Left ventricle myocardium inferior (tissue), 1 donor: ENCODE measurements at regions not wholly inside any gene's neighbourhood (a gene's known extent, or its start where the extent isn't known, plus 50 kb on each side); places are given as distances from the start of the nearest gene placed in this dataset.

Source experiments
- DNase-seq: peaks from one replicate; pipeline ENCODE4 v3.0.0-alpha.2; 2020
- H3K27ac ChIP-seq: fragments of 200-600 bp; replicated peaks from 2 replicates; pipeline ENCODE4 v1.8.0; 2021
- H3K27me3 ChIP-seq: fragments of 200-600 bp; 2 replicates; pipeline ENCODE4 v1.8.0; 2021; ENCODE audit warnings: low read depth
- H3K36me3 ChIP-seq: fragments of 200-600 bp; 2 replicates; pipeline ENCODE4 v1.8.0; 2021
- H3K4me1 ChIP-seq: fragments of 200-600 bp; 2 replicates; pipeline ENCODE4 v1.8.0; 2021
- H3K4me3 ChIP-seq: fragments of 200-600 bp; 2 replicates; pipeline ENCODE4 v1.8.0; 2021; ENCODE audit warnings: mild to moderate bottlenecking, moderate library complexity
- H3K9me3 ChIP-seq: fragments of 200-600 bp; replicated peaks from 2 replicates; pipeline ENCODE4 v1.8.0; 2021
- intact Hi-C: fragments of 100-400 bp; cut with micrococcal nuclease; formaldehyde crosslinking; loops from one replicate; pipeline ENCODE4 v1.11.0; 2022
- TF ChIP-seq, protein P1 (sequence below): fragments of 200-600 bp; IDR thresholded peaks from 2 replicates; pipeline ENCODE4 v1.8.0; 2021; ENCODE audit warnings: antibody characterized with exemption, mild to moderate bottlenecking, borderline replicate concordance
- donor health status: DM: no; HTN: yes; CAD: no; lungs with severe emphysema.

DNA sequence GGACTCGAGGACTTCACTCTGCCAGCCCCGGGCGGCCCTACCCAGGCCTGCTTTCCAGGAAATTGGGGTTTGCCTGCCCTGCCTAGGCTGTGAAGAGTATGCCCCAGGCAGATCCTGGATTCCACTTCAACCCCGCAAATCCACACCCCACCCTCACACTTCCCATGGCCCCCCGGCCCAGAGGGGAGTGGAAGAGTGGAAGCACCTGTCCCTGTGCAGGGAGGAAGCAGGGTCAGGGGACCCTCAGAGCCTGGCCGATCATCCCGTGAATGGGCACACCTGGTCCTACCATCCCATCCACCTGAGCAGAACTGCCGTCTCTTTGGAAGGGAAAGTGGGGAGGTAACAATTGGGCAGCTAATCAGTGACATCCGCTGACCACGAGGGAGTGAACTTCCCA, 245.2 kb downstream of the EIPR1 start:
- DNase-seq = no peak
- Histone ChIP-seq H3K9me3 (peaks cover 11% of the 10 kb centered on the region), H3K27me3 (peaks cover 50% of the 10 kb centered on the region), H3K36me3 (no peaks in the 10 kb centered on the region), H3K4me3 (no peak overlapping the region), H3K27ac (no peak overlapping the region), H3K4me1 (peaks cover 6% of the 10 kb centered on the region)
- TF ChIP-seq, protein P1, sequence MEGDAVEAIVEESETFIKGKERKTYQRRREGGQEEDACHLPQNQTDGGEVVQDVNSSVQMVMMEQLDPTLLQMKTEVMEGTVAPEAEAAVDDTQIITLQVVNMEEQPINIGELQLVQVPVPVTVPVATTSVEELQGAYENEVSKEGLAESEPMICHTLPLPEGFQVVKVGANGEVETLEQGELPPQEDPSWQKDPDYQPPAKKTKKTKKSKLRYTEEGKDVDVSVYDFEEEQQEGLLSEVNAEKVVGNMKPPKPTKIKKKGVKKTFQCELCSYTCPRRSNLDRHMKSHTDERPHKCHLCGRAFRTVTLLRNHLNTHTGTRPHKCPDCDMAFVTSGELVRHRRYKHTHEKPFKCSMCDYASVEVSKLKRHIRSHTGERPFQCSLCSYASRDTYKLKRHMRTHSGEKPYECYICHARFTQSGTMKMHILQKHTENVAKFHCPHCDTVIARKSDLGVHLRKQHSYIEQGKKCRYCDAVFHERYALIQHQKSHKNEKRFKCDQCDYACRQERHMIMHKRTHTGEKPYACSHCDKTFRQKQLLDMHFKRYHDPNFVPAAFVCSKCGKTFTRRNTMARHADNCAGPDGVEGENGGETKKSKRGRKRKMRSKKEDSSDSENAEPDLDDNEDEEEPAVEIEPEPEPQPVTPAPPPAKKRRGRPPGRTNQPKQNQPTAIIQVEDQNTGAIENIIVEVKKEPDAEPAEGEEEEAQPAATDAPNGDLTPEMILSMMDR = no peak
- intact Hi-C loops = no loop called here

DNA sequence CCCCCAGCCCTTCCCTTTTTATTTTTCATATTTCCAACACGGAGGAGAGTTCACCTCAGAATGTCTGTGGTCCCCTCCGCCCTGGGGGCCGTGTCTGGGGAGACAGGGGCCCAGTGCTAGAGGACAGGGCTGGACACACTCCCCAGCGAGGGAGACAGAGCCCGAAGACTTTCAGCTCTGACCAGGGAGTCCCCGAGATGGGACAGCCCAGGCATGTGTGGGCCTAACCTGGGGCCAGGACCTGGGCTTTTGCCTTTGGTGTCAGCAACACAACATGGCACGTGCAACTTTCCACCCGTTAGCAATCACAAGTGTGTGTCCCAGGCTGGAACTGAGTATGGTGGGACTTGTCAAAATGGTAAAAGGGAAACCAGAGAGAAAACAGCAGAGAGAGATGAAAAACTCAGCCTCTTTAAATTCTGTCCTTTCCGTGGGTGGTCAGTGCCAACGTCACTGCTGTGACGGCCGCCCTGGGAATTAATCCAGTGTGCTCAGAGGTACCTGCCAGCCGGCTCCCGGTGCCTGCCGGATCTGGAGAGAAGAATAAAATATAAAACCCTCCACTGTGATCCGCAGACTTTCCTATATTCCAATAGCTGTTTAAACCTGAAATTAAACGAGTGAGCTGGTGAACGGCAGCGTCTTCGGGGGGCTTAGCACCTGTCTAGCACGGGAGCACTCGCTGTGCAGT, 245.8 kb downstream of the EIPR1 start:
- DNase-seq = no peak
- TF ChIP-seq, protein P1 = no peak
- H3K27me3 ChIP-seq = peaks cover 50% of the 10 kb centered on the region
- H3K4me3 ChIP-seq = no peak overlapping the region
- H3K4me1 ChIP-seq = peaks cover 12% of the 10 kb centered on the region
- peaks cover 11% of the 10 kb centered on the region for H3K9me3 ChIP-seq
- H3K27ac ChIP-seq = no peak overlapping the region
- H3K36me3 ChIP-seq = no peaks in the 10 kb centered on the region
- intact Hi-C loops = no loop called here

DNA sequence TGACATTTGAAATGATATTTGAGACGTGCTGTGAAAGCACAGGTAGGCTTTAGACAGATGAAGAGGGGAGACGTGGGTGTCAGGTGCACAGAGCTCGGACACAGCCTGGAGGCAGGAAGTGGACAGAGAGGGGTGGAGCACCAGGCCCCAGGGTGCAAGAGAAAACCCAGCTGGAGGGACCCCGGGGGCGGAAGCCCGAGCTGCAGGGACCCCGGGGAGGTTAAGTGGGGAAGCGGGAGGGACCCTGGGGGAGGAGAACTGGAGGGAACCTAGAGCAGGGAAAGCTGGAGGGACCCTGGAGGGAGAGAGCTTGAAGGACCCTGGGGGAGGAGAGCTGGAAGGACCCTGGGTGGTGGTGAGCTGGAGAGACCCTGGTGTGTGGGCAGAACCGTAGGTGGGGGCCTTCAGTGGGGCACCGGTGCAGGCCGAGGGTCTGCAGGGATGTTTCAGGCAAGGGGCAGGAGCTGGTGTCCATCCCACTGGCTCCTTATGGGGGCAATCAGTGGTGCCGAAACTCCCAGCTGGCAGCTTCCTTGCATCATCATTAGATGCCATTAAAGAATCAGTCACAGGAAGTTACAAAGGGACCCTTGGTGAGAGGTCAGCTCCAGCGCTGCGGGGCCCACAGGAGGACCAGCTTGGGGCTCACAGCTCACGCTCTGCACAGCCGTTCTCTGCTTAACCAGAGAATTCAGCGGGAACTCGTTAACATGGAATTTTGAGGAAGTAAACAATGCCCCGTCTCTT, 246.6 kb downstream of the EIPR1 start:
- no peak overlapping the region for H3K4me3 ChIP-seq
- TF ChIP-seq, protein P1 = no peak
- DNase-seq = no peak
- intact Hi-C loops = no loop called here
- H3K4me1 ChIP-seq = peaks cover 12% of the 10 kb centered on the region
- peaks cover 46% of the 10 kb centered on the region for H3K27me3 ChIP-seq
- no peak overlapping the region for H3K27ac ChIP-seq
- H3K9me3 ChIP-seq = peaks cover 11% of the 10 kb centered on the region
- H3K36me3 ChIP-seq = no peaks in the 10 kb centered on the region

DNA sequence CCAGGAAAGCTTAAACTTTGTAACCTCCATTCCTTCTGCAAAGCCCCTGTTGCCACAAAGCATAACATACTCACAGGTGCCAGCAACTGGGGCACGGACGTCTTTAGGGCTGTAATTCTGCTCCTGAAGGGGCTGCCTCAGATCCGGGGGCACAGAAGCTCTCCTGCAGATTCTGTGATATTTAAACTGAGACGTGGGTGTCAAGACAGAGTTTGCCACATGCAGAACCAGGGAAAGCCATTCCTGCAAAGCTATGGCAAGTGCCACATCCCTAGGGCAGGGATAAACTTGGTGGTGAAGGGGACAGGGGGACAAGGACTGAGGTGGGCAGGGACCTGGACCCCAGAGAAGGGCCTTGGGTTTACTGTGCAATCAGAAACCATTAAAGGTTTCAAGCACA, 247.2 kb downstream of the EIPR1 start:
- H3K27ac ChIP-seq = no peak overlapping the region
- H3K4me1 ChIP-seq = peaks cover 12% of the 10 kb centered on the region
- H3K4me3 ChIP-seq = no peak overlapping the region
- TF ChIP-seq, protein P1 = no peak
- H3K36me3 ChIP-seq = no peaks in the 10 kb centered on the region
- H3K27me3 ChIP-seq = peaks cover 46% of the 10 kb centered on the region
- intact Hi-C loops = no loop called here
- peaks cover 11% of the 10 kb centered on the region for H3K9me3 ChIP-seq
- DNase-seq = no peak

DNA sequence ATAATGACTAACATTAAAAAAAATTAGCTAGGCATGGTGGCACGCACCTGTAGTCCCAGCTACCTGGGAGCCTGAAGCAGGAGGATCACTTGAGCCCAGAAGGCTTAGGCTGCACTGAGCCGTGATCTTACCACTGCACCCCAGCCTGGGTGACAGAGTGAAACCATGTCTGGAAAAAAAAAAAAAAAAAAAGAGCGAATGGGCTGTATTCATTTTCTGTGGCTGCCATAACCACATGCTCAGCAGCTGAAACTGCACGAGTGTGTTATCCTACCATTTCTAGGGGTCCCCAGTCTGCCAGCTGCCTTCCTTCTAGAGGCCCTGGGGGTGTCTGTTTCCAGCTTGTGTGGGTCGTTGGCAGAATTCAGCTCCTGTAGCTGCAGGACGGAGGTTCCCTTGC, 247.8 kb downstream of the EIPR1 start:
- Histone ChIP-seq H3K36me3 (no peaks in the 10 kb centered on the region), H3K27me3 (peaks cover 46% of the 10 kb centered on the region), H3K9me3 (peaks cover 11% of the 10 kb centered on the region), H3K4me3 (no peak overlapping the region), H3K4me1 (peaks cover 12% of the 10 kb centered on the region), H3K27ac (no peak overlapping the region)
- no peak for DNase-seq
- TF ChIP-seq, protein P1 = no peak
- intact Hi-C loops = no loop called here
